GM18511 (cell line): ENCODE measurements at regions not wholly inside any gene's neighbourhood (a gene's known extent, or its start where the extent isn't known, plus 50 kb on each side); places are given as distances from the start of the nearest gene placed in this dataset.
"Not testable (repeated sequence)": the region's sequence is repeated elsewhere in the genome, so short reads cannot be mapped to it uniquely, and the experiment has no call there.

ENCODE experiments used
- ATAC-seq: cut with Tn5 transposase; IDR thresholded peaks from one replicate; pipeline ENCODE4 v1.9.1; 2021; ENCODE audit warnings: mild to moderate bottlenecking, moderate library complexity; ENCODE audit not compliant: unreplicated experiment

GRCh38 chr1:38153778-38154470 lies 107.3 kb upstream of the POU3F1 start:
- no peak for ATAC-seq

- ATAC-seq, result no peak
These were observed 106.6 kb upstream of the POU3F1 start for GRCh38 chr1:38153066-38153777.

- ATAC-seq, result no peak
These were observed 105.9 kb upstream of the POU3F1 start for GRCh38 chr1:38152351-38153065.

- ATAC-seq, result no peak
These were observed 104.8 kb upstream of the POU3F1 start for GRCh38 chr1:38151399-38151798.

GRCh38 chr1:38146079-38146478 lies 99.5 kb upstream of the POU3F1 start:
- not testable (repeated sequence) for ATAC-seq

GRCh38 chr1:38142606-38143005 lies 96.0 kb upstream of the POU3F1 start:
- ATAC-seq, result no peak

- no peak for ATAC-seq
These were observed 94.9 kb upstream of the POU3F1 start for GRCh38 chr1:38141483-38141882.

GRCh38 chr1:38139738-38140487 lies 93.3 kb upstream of the POU3F1 start:
- ATAC-seq, result no peak

GRCh38 chr1:38138498-38139233 lies 92.1 kb upstream of the POU3F1 start:
- ATAC-seq, result no peak

GRCh38 chr1:38137164-38137563 lies 90.6 kb upstream of the POU3F1 start:
- no peak for ATAC-seq

- no peak for ATAC-seq
These were observed 89.2 kb upstream of the POU3F1 start for GRCh38 chr1:38135625-38136414.

- no peak for ATAC-seq
These were observed 87.7 kb upstream of the POU3F1 start for GRCh38 chr1:38134294-38134755.

- ATAC-seq, result no peak
These were observed 87.2 kb upstream of the POU3F1 start for GRCh38 chr1:38133756-38134155.

- ATAC-seq, result no peak
These were observed 86.7 kb upstream of the POU3F1 start for GRCh38 chr1:38133304-38133703.

- no peak for ATAC-seq
These were observed 86.1 kb upstream of the POU3F1 start for GRCh38 chr1:38132681-38133080.

- ATAC-seq, result no peak
These were observed 84.5 kb upstream of the POU3F1 start for GRCh38 chr1:38131024-38131585.

- no peak for ATAC-seq
These were observed 83.4 kb upstream of the POU3F1 start for GRCh38 chr1:38129971-38130370.

- ATAC-seq, result no peak
These were observed 82.9 kb upstream of the POU3F1 start for GRCh38 chr1:38129473-38129872.

GRCh38 chr1:38128926-38129453 lies 82.4 kb upstream of the POU3F1 start:
- no peak for ATAC-seq
